Fibroblast of pulmonary artery (primary cell): ENCODE measurements at regions not wholly inside any gene's neighbourhood (a gene's known extent, or its start where the extent isn't known, plus 50 kb on each side); places are given as distances from the start of the nearest gene placed in this dataset.
A peak's percentile ranks its signal among the peaks of the same experiment; 100 is the strongest.

Experiments used
- DNase-seq: peaks from one replicate; pipeline ENCODE4 v3.0.0-alpha.2; 2010; ENCODE audit warnings: low read depth
- H3K4me3 ChIP-seq: replicated peaks from 2 replicates; pipeline ENCODE4 v1.5.1; 2011; ENCODE audit warnings: low read depth, mild to moderate bottlenecking, control low read depth, low read length, moderate library complexity
- TF ChIP-seq, protein P1 (sequence below): IDR thresholded peaks from 2 replicates; pipeline ENCODE4 v1.5.1; 2011; ENCODE audit warnings: mild to moderate bottlenecking, control low read depth, low read length, inconsistent platforms; ENCODE audit errors: missing control alignments

DNA sequence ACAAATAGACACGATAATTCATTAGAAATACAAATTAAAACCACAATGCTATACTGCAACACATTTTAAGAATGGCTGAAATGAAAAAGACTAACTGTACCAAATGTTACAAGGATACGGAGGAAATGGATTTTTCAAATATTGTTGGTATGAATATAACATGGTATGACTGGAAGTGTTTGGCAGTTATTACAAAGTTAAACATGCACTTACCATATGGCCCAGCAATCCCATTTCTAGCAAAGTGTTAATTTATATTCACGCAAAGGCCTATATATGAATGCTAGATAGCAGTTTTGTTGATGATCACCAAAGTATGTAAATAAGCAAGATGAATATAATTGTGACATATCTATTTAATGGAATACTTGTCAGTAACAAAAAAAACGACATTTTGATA lies 497.8 kb upstream of the FSIP2 start:
- H3K4me3 ChIP-seq: no peak overlapping the region
- TF ChIP-seq, protein P1, sequence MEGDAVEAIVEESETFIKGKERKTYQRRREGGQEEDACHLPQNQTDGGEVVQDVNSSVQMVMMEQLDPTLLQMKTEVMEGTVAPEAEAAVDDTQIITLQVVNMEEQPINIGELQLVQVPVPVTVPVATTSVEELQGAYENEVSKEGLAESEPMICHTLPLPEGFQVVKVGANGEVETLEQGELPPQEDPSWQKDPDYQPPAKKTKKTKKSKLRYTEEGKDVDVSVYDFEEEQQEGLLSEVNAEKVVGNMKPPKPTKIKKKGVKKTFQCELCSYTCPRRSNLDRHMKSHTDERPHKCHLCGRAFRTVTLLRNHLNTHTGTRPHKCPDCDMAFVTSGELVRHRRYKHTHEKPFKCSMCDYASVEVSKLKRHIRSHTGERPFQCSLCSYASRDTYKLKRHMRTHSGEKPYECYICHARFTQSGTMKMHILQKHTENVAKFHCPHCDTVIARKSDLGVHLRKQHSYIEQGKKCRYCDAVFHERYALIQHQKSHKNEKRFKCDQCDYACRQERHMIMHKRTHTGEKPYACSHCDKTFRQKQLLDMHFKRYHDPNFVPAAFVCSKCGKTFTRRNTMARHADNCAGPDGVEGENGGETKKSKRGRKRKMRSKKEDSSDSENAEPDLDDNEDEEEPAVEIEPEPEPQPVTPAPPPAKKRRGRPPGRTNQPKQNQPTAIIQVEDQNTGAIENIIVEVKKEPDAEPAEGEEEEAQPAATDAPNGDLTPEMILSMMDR: no peak
- DNase-seq: no peak

DNA sequence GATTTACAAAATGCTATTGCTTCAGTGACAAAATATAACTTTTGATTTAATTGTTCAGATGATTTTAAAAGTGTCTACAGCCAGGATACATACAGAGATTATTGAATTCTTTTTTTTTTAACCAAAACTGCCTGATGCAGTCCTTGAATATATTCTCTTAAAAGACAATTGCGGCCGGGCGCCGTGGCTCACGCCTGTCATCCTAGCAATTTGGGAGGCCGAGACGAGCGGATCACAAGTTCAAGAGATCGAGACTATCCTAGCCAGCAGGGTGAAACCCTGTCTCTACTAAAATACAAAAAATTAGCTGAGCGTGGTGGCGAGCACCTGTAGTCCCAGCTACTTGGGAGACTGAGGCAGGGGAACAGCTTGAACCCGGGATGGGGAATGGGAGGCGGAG lies 497.0 kb upstream of the FSIP2 start:
- TF ChIP-seq, protein P1: no peak
- H3K4me3 ChIP-seq: no peak overlapping the region
- no peak for DNase-seq

DNA sequence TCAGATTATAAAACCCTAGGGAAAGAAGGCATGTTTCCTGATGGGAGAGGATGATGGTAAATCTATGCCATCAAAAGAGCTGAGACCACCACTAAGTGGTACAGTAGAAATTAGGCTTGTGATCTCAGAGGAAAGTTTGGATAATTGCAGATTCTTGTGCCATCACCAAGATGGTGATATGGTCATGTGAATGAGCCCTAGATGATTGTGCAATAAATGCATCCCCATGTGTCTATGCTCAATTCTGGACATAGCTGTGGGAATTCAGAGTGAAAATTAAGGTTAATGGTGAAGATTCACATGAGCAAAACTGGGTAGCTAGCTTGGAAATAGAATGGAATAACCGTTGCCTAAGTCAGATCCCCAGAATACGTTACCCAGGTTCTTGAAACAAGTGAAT lies 496.1 kb upstream of the FSIP2 start:
- TF ChIP-seq, protein P1: no peak
- H3K4me3 ChIP-seq: no peak overlapping the region
- DNase-seq: no peak

DNA sequence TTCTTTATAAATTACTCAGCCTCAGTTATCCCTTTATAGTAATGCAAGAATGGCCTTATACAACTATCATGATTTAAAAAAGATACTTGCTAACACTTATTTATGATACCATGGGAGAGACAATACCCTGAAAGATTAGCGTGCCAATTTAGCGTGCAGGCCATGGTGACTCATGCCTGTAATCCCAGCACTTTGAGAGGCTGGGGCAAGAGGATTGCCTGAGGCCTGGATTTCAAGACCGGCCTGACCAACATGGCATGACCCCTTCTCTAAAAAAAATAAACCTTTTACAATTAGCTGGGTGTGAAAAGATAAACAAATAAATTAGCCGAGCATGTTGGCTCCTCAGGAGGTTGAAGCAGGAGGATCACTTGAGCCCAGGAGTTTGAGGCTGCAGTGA lies 493.4 kb upstream of the FSIP2 start:
- no peak for DNase-seq
- no peak overlapping the region for H3K4me3 ChIP-seq
- TF ChIP-seq, protein P1: no peak

DNA sequence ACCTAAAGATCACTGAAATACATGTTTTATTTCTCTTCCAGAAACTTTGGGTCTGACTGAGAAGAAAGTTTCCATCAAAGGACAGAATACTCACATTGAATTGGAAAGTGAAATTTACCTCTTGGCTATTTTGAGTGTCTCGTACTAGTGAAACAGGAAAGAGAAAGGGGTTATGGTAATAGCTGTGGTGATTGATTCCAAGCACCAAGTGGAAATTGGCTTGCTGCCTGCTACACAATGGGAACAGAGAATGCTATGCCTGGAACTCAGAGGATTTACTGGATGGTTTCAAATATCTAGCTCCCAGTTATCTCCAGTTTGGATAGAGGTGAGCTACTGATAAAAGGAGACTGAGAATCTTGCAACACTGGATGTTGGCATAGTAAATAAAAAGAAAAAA lies 492.8 kb upstream of the FSIP2 start:
- no peak overlapping the region for H3K4me3 ChIP-seq
- peak; percentile 0 for DNase-seq
- TF ChIP-seq, protein P1: no peak

DNA sequence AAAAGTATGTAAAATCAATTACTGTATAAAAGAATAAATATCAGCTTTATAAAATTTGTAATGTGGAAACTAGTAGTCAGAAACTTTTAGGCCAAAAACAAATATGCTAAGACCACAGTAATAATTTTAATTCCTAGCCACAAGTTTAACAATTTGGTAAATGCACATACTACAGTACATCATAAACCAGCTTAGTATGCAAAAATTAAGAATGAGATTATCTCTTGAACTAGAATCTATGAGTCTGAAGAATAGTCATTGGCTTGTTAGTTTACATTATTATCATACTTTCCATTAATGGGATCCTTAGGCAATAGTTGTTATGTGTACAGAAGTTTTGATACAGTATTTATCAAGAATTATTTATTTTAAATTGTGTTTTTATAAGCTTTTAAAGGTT lies 491.9 kb upstream of the FSIP2 start:
- DNase-seq: no peak
- no peak overlapping the region for H3K4me3 ChIP-seq
- TF ChIP-seq, protein P1: no peak

DNA sequence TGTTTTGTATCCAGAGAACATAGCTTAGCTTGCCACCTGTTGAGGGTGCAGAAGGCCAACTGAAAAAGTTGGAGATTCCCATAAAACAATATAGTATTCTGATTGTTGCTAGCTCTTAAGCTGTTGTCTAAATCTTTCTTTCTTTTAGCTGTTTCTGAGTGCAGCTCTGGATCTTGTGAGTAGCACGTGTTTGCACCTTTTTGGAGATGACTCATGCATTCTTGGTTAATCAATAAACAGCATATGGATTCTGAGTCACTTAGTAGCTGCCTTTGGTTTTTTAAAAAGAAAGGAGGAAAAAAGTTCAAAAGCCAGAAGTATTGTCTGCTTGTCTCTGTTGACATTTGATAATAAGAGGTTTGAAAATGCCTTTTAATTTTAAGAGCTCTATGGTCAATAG lies 483.0 kb upstream of the FSIP2 start:
- H3K4me3 ChIP-seq: no peak overlapping the region
- TF ChIP-seq, protein P1: no peak
- no peak for DNase-seq
